Heart left ventricle (tissue), 13 donors: ENCODE measurements at regions not wholly inside any gene's neighbourhood (a gene's known extent, or its start where the extent isn't known, plus 50 kb on each side); places are given as distances from the start of the nearest gene placed in this dataset.

Experiments
- CTCF ChIP-seq, 12 donors: fragments of 200-600 bp; sonication (generic) in 4 of 12; IDR thresholded peaks; one replicate each; pipeline versions ENCODE4 v1.5.0 to v1.8.0; 2018 to 2022; ENCODE audit warnings: antibody characterized with exemption in 12 of 12, mild to moderate bottlenecking in 5 of 12
- POLR2A ChIP-seq, 2 donors: fragments of 450-650 bp; IDR thresholded peaks; one replicate each; pipeline ENCODE4 v1.6.1; 2017; ENCODE audit warnings: antibody characterized with exemption in 2 of 2, mild to moderate bottlenecking in 2 of 2, moderate library complexity in 2 of 2
- donor health status: ischemic (EF 13 %, LVEDD 7.1; RV severe dilation, severe dysfunction).
- donor health status: DM: no; HTN: yes; CAD: no.
- donor health status: DM: no; HTN: no; CAD: no.
- donor health status: ischemic (EF 25% LVEDD 6.9; RV normal size, moderate dysfunction).
- donor health status: ischemic (EF 25% LVEDD 5.7; RV mildly dilated, moderate dysfunction).
- donor health status: ischemic (EF 35%, LVEDD 5.7; RV mildly dilated, moderate dysfunction).
- donor health status: nonischemic (EF 11% LVEDD 7.7; RV severe dilation, severe dysfunction).
- donor health status: DM: yes; HTN: yes; CAD: no.
- donor health status: PGD.
- donor health status: ischemic (EF 29% LVEDD 5.4; RV normal size, mild dysfunction).
- donor health status: nonischemic (EF 23%, LVEDD 6.1; RV moderate dilation, normal function).

- no peak for TF ChIP-seq POLR2A (IDR thresholded peaks at IDR 0.05)
- TF ChIP-seq CTCF (IDR thresholded peaks at IDR 0.05) = no peak
These were observed 64.3 kb downstream of the GPX5 start for GRCh38 chr6:28589957-28590349.
